HCT116 (cell line): ENCODE measurements at regions not wholly inside any gene's neighbourhood (a gene's known extent, or its start where the extent isn't known, plus 50 kb on each side); places are given as distances from the start of the nearest gene placed in this dataset.

Source experiments
- ATAC-seq: fragments of 200-7000 bp; cut with Tn5 transposase; 2 replicates; pipeline ENCODE4 v1.9.1; 2020; ENCODE audit warnings: mild to moderate bottlenecking, moderate library complexity
- BruUV-seq: library from RNA; stranded (reverse); fragments of 400-500 nt; replicated peaks from 2 replicates; lab custom pipeline; 2021; lab: Mats Ljungman, UMichigan
- CTCF ChIA-PET: fragments of 300-600 bp; sonication (Branson Sonifier 250); formaldehyde crosslinking; loops from one replicate; lab custom pipeline; 2021; ENCODE audit warnings: antibody characterized with exemption; lab: Charles Lee
- POLR2A ChIA-PET: fragments of 300-600, 350-600 bp; sonication (Branson Sonifier 250); formaldehyde crosslinking; loops from one replicate; lab custom pipeline; 2021; ENCODE audit warnings: antibody characterized with exemption; lab: Charles Lee
- RAD21 ChIA-PET, 2 experiments: fragments of 300-600 bp; sonication (Branson Sonifier 250); formaldehyde crosslinking; loops; one replicate each; lab custom pipeline; 2023; ENCODE audit warnings: low total read pairs in 2 of 2; ENCODE audit not compliant: uncharacterized antibody in 2 of 2, unreplicated experiment in 2 of 2, low non-redundant PET in 1 of 2; lab: Charles Lee
- DNase-seq: peaks from one replicate; pipeline ENCODE4 v3.0.0-alpha.2; 2010; ENCODE audit warnings: low read depth, low spot score
- H2AFZ ChIP-seq: fragments of 200-600 bp; shearing (Covaris generic), sonication (generic); 2 replicates; pipeline ENCODE4 v1.6.1; 2017; ENCODE audit warnings: low read depth, mixed run types, mixed read lengths, antibody characterized with exemption, low read length; ENCODE audit not compliant: poor library complexity, severe bottlenecking
- H3K27ac ChIP-seq: 2 replicates; pipeline ENCODE4 v1.5.1; 2012; ENCODE audit warnings: low read depth, low read length
- H3K27me3 ChIP-seq: fragments of 200-600 bp; sonication (generic); 2 replicates; pipeline ENCODE4 v1.6.1; 2016; ENCODE audit warnings: mixed run types, low read length, mixed read lengths; ENCODE audit not compliant: insufficient read depth
- H3K36me3 ChIP-seq, 2 experiments: fragments of 200-500 bp in 1 of 2; fragments of 200-600 bp in 1 of 2; sonication (Bioruptor generic) in 1 of 2; sonication (generic) in 1 of 2; 2 replicates each; pipeline versions ENCODE4 v1.5.1 to v1.6.1; 2014 to 2016; ENCODE audit warnings: low read length in 2 of 2, inconsistent platforms in 1 of 2, mixed read lengths in 1 of 2, mixed run types in 1 of 2; ENCODE audit not compliant: insufficient read depth in 2 of 2, control insufficient read depth in 1 of 2
- H3K4me1 ChIP-seq, 2 experiments: fragments of 200-600 bp in 1 of 2; sonication (generic) in 1 of 2; 2 replicates each; pipeline versions ENCODE4 v1.5.1 to v1.6.1; 2012 to 2017; ENCODE audit warnings: low read length in 2 of 2, inconsistent platforms in 1 of 2, mild to moderate bottlenecking in 1 of 2, mixed read lengths in 1 of 2, mixed run types in 1 of 2, moderate library complexity in 1 of 2; ENCODE audit not compliant: insufficient read depth in 2 of 2, control insufficient read depth in 1 of 2
- H3K4me2 ChIP-seq: fragments of 200-600 bp; sonication (generic); 2 replicates; pipeline ENCODE4 v1.6.1; 2017; ENCODE audit warnings: mixed run types, low read length, mixed read lengths
- H3K4me3 ChIP-seq, 2 experiments: fragments of 200-600 bp in 1 of 2; sonication (generic) in 1 of 2; replicated peaks in 1 of 2; 2 replicates each; pipeline ENCODE4 v1.5.1; 2011 to 2016; ENCODE audit warnings: low read length in 2 of 2, control low read depth in 1 of 2, low read depth in 1 of 2, mild to moderate bottlenecking in 1 of 2, mixed read lengths in 1 of 2, mixed run types in 1 of 2
- H3K79me2 ChIP-seq: fragments of 200-600 bp; sonication (generic); 2 replicates; pipeline ENCODE4 v1.6.1; 2017; ENCODE audit warnings: mild to moderate bottlenecking, mixed run types, low read length, moderate library complexity, mixed read lengths; ENCODE audit not compliant: insufficient read depth
- H3K9ac ChIP-seq: fragments of 200-600 bp; sonication (generic); 2 replicates; pipeline ENCODE4 v1.6.1; 2016; ENCODE audit warnings: low read length, mixed read lengths
- H3K9me2 ChIP-seq: fragments of 200-600 bp; sonication (generic), shearing (Covaris generic); 2 replicates; pipeline ENCODE4 v1.6.1; 2017; ENCODE audit warnings: mixed run types, mild to moderate bottlenecking, moderate library complexity; ENCODE audit not compliant: insufficient read depth
- H3K9me3 ChIP-seq, 2 experiments: fragments of 200-500 bp in 1 of 2; fragments of 200-600 bp in 1 of 2; sonication (Bioruptor generic) in 1 of 2; sonication (generic) in 1 of 2; 2 replicates each; pipeline ENCODE4 v1.6.1; 2014 to 2017; ENCODE audit warnings: low read length in 2 of 2, mixed read lengths in 2 of 2, inconsistent platforms in 1 of 2, low read depth in 1 of 2, mild to moderate bottlenecking in 1 of 2, mixed run types in 1 of 2, moderate library complexity in 1 of 2; ENCODE audit not compliant: control insufficient read depth in 1 of 2, insufficient read depth in 1 of 2
- H4K20me1 ChIP-seq: fragments of 200-600 bp; sonication (generic), shearing (Covaris generic); 2 replicates; pipeline ENCODE4 v1.6.1; 2017; ENCODE audit warnings: mixed run types, mild to moderate bottlenecking, moderate library complexity; ENCODE audit not compliant: insufficient read depth
- CBX3 ChIP-seq: IDR thresholded peaks from 2 replicates; pipeline ENCODE4 v1.6.1; 2012; ENCODE audit warnings: low read depth
- CEBPB ChIP-seq: IDR thresholded peaks from 2 replicates; pipeline ENCODE4 v1.6.1; 2012; ENCODE audit warnings: low read depth
- CTCF ChIP-seq, 3 experiments: fragments of 200-600 bp in 1 of 3; sonication (generic) in 1 of 3; IDR thresholded peaks in 2 of 3; conservative IDR thresholded peaks in 1 of 3; 2 replicates each; pipeline ENCODE4 v1.5.1; 2012 to 2017; ENCODE audit warnings: low read depth in 2 of 3, low read length in 2 of 3, antibody characterized with exemption in 1 of 3, borderline replicate concordance in 1 of 3, control low read depth in 1 of 3, mild to moderate bottlenecking in 1 of 3, mixed read lengths in 1 of 3, mixed run types in 1 of 3, moderate library complexity in 1 of 3; ENCODE audit not compliant: insufficient read depth in 1 of 3
- EGR1 ChIP-seq: IDR thresholded peaks from 2 replicates; pipeline ENCODE4 v1.6.1; 2012; ENCODE audit warnings: low read depth
- ELF1 ChIP-seq: IDR thresholded peaks from 2 replicates; pipeline ENCODE4 v1.6.1; 2012; ENCODE audit warnings: low read depth, borderline replicate concordance
- EZH2 ChIP-seq: fragments of 200-600 bp; sonication (generic); IDR thresholded peaks from 2 replicates; pipeline ENCODE4 v1.6.1; 2017; ENCODE audit warnings: antibody characterized with exemption, mixed run types
- EZH2phosphoT487 ChIP-seq: fragments of 200-600 bp; IDR thresholded peaks from 2 replicates; pipeline ENCODE4 v1.6.1; 2018; ENCODE audit warnings: antibody characterized with exemption, borderline replicate concordance
- FOSL1 ChIP-seq: IDR thresholded peaks from 2 replicates; pipeline ENCODE4 v1.6.1; 2012; ENCODE audit warnings: low read depth
- JUND ChIP-seq: IDR thresholded peaks from 2 replicates; pipeline ENCODE4 v1.6.1; 2012
- MAX ChIP-seq: IDR thresholded peaks from 2 replicates; pipeline ENCODE4 v1.6.1; 2012
- POLR2A ChIP-seq: IDR thresholded peaks from 2 replicates; pipeline ENCODE4 v1.7.0; 2011; ENCODE audit warnings: borderline replicate concordance; ENCODE audit not compliant: insufficient read depth, insufficient read length; ENCODE audit errors: extremely low read depth
- POLR2AphosphoS5 ChIP-seq: IDR thresholded peaks from 2 replicates; pipeline ENCODE4 v1.6.1; 2011; ENCODE audit warnings: mild to moderate bottlenecking, low read depth, low read length, moderate library complexity
- RAD21 ChIP-seq: IDR thresholded peaks from 2 replicates; pipeline ENCODE4 v1.6.1; 2012; ENCODE audit warnings: low read depth, mild to moderate bottlenecking
- SIN3A ChIP-seq: IDR thresholded peaks from 2 replicates; pipeline ENCODE4 v1.6.1; 2012; ENCODE audit warnings: low read depth
- SP1 ChIP-seq: IDR thresholded peaks from 2 replicates; pipeline ENCODE4 v1.6.1; 2012; ENCODE audit warnings: low read depth
- SRF ChIP-seq: IDR thresholded peaks from 2 replicates; pipeline ENCODE4 v1.6.1; 2012; ENCODE audit warnings: low read depth
- TCF7L2 ChIP-seq: IDR thresholded peaks from 2 replicates; pipeline ENCODE4 v1.7.0; 2011; ENCODE audit warnings: borderline replicate concordance, inconsistent platforms; ENCODE audit not compliant: insufficient read depth, insufficient read length; ENCODE audit errors: extremely low read depth
- YY1 ChIP-seq: IDR thresholded peaks from 2 replicates; pipeline ENCODE4 v1.6.1; 2011; ENCODE audit warnings: low read length, low read depth, moderate library complexity, mild to moderate bottlenecking; ENCODE audit not compliant: insufficient replicate concordance; ENCODE audit errors: extremely low read depth
- ZNF274 ChIP-seq: fragments of 200-500 bp; sonication (Bioruptor generic); IDR thresholded peaks from 2 replicates; pipeline ENCODE4 v1.6.1; 2014; ENCODE audit warnings: mild to moderate bottlenecking, low read depth, low read length, inconsistent platforms
- intact Hi-C: fragments of 100-400 bp; cut with micrococcal nuclease; formaldehyde crosslinking; loops from 2 replicates; pipeline ENCODE4 v1.10.0; 2022

GRCh38 chrX:142898164-142898563 lies 127.6 kb upstream of the SPANXN4 start:
- RAD21 ChIA-PET: no interaction called here
- H3K9me3 ChIP-seq: no peaks in the 10 kb centered on the region

GRCh38 chrX:142923201-142923600 lies 102.5 kb upstream of the SPANXN4 start:
- no peaks in the 10 kb centered on the region for H3K9me2 ChIP-seq
- H3K79me2 ChIP-seq: no peaks in the 10 kb centered on the region
- no TSS peak for BruUV-seq
- no peaks in the 10 kb centered on the region for H3K36me3 ChIP-seq
- no peak overlapping the region for H2AFZ ChIP-seq
- no peak overlapping the region for H3K9ac ChIP-seq
- CTCF ChIA-PET: no interaction called here
- no peak overlapping the region for H3K27ac ChIP-seq
- no peak overlapping the region for H3K4me3 ChIP-seq
- DNase-seq (no peak), ATAC-seq (no peak)
- no peaks in the 10 kb centered on the region for H3K4me1 ChIP-seq
- H3K27me3 ChIP-seq: no peaks in the 10 kb centered on the region
- intact Hi-C loops: no loop called here
- RAD21 ChIA-PET: no interaction called here
- H3K9me3 ChIP-seq: no peaks in the 10 kb centered on the region
- H4K20me1 ChIP-seq: no peaks in the 10 kb centered on the region
- POLR2A ChIA-PET: no interaction called here
- H3K4me2 ChIP-seq: no peak overlapping the region
- TF ChIP-seq EGR1 (no peak), JUND (no peak), CTCF (IDR thresholded peaks at IDR 0.05 in 2 of 3, conservative IDR thresholded peaks at IDR 0.05 in 1 of 3; ENCODE audit: borderline replicate concordance in 1 of 3, insufficient read depth in 1 of 3, low read depth in 2 of 3, low read length in 2 of 3) (no peak), SIN3A (no peak), CBX3 (no peak), TCF7L2 (no peak), FOSL1 (no peak), POLR2AphosphoS5 (no peak), YY1 (no peak), CEBPB (no peak), ZNF274 (no peak), EZH2phosphoT487 (no peak), SP1 (no peak), RAD21 (no peak), EZH2 (no peak)

More at GRCh38 chrX:142898164-142898563, 127.6 kb upstream of the SPANXN4 start:
- TF ChIP-seq POLR2A (no peak), TCF7L2 (no peak), CEBPB (no peak), SRF (no peak), RAD21 (no peak), EGR1 (no peak), JUND (no peak), ELF1 (no peak), MAX (no peak), EZH2phosphoT487 (no peak)
- Histone ChIP-seq H3K9me2 (no peaks in the 10 kb centered on the region), H3K27me3 (no peaks in the 10 kb centered on the region), H3K27ac (no peak overlapping the region), H3K4me1 (no peaks in the 10 kb centered on the region), H3K4me2 (no peak overlapping the region), H3K79me2 (no peaks in the 10 kb centered on the region), H2AFZ (no peak overlapping the region), H3K4me3 (no peak overlapping the region), H3K9ac (no peak overlapping the region), H4K20me1 (no peaks in the 10 kb centered on the region), H3K36me3 (no peaks in the 10 kb centered on the region)
- intact Hi-C loops: no loop called here
- DNase-seq (no peak), ATAC-seq (no peak)
- CTCF ChIA-PET: no interaction called here
- no TSS peak for BruUV-seq
- POLR2A ChIA-PET: no interaction called here
